MM.1S (cell line): ENCODE measurements at regions not wholly inside any gene's neighbourhood (a gene's known extent, or its start where the extent isn't known, plus 50 kb on each side); places are given as distances from the start of the nearest gene placed in this dataset.

ENCODE experiments used
- EZH2phosphoT487 ChIP-seq: fragments of 300-600 bp; sonication (generic); IDR thresholded peaks from 2 replicates; pipeline ENCODE4 v1.6.1; 2018; ENCODE audit warnings: antibody characterized with exemption, low read length
- TF ChIP-seq, protein P1 (sequence below): fragments of 300-600 bp; sonication (generic); IDR thresholded peaks from 2 replicates; pipeline ENCODE4 v1.5.1; 2016; ENCODE audit warnings: antibody characterized with exemption, low read length, mixed read lengths

DNA sequence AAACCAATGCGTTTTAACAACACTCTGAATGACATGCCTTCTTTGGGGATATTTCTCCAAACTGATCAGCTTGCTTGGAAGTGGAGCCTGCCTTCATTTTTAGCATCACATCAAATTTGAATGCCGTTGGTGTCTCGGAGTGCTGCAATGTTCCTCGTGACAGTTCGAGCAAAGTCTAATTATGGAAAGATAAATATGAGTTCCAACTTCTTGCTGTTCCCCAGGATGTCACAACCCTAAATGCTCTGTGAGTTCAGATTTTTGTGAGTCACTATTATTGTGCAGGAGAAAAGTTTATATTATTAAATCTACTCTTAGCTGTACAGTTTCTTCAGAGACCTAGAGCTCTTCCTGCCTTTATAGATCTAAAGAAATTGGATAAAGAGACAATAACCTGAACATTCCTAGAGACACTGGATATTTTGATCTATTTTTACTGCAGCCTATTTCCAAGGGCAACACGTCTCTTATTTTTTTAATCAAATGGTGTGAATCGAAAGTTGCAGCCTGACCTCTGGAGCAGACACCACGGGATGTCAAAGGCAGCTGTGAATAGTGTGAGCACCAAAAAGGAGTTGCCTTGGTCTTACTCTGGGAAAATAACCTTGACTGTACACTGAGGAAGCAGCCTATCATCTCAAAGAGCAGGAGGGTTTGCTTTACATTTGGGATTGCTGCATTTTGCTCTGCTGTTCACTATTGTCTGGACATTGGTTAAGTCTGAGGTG is 330.1 kb downstream of the TDRD15 start:
- TF ChIP-seq, protein P1, sequence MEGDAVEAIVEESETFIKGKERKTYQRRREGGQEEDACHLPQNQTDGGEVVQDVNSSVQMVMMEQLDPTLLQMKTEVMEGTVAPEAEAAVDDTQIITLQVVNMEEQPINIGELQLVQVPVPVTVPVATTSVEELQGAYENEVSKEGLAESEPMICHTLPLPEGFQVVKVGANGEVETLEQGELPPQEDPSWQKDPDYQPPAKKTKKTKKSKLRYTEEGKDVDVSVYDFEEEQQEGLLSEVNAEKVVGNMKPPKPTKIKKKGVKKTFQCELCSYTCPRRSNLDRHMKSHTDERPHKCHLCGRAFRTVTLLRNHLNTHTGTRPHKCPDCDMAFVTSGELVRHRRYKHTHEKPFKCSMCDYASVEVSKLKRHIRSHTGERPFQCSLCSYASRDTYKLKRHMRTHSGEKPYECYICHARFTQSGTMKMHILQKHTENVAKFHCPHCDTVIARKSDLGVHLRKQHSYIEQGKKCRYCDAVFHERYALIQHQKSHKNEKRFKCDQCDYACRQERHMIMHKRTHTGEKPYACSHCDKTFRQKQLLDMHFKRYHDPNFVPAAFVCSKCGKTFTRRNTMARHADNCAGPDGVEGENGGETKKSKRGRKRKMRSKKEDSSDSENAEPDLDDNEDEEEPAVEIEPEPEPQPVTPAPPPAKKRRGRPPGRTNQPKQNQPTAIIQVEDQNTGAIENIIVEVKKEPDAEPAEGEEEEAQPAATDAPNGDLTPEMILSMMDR: no peak
- no peak for TF ChIP-seq EZH2phosphoT487
